ENCODE measurements at regions not wholly inside any gene's neighbourhood (a gene's known extent, or its start where the extent isn't known, plus 50 kb on each side); places are given as distances from the start of the nearest gene placed in this dataset.
A peak's percentile ranks its signal among the peaks of the same experiment; 100 is the strongest.

GRCh38 chr18:28766027-28766426 lies 589.1 kb upstream of the CDH2 start:
- Histone ChIP-seq H4K20me1 (ENCODE audit: control insufficient read depth, extremely low read depth, insufficient read depth, low read length) (no peaks in the 10 kb centered on the region), H3K36me3 (ENCODE audit: control insufficient read depth, insufficient read depth, low read length) (no peaks in the 10 kb centered on the region), H3K4me2 (ENCODE audit: extremely low read depth, insufficient read depth, low read length) (no peak overlapping the region), H3K79me2 (ENCODE audit: control insufficient read depth, insufficient read depth, low read length) (no peaks in the 10 kb centered on the region), H3K27me3 (ENCODE audit: control insufficient read depth, insufficient read depth, low read length) (no peaks in the 10 kb centered on the region), H3K9ac (ENCODE audit: insufficient read depth, low read length) (no peak overlapping the region), H3K9me3 (ENCODE audit: control insufficient read depth, insufficient read depth, low read depth, low read length) (no peaks in the 10 kb centered on the region), H2AFZ (ENCODE audit: low read length) (no peak overlapping the region), H3K27ac (ENCODE audit: insufficient read depth, low read length) (no peak overlapping the region), H3K4me3 (replicated peaks in 1 of 4; ENCODE audit: control extremely low read depth in 1 of 4, insufficient read depth in 1 of 4, low read depth in 3 of 4, low read length in 4 of 4) (no peak overlapping the region), H3K4me1 (ENCODE audit: control insufficient read depth, extremely low read depth, insufficient read depth, low read length) (no peaks in the 10 kb centered on the region)
- no peak for TF ChIP-seq EZH2 (IDR thresholded peaks at IDR 0.05; ENCODE audit: low read length, missing control alignments)
- TF ChIP-seq, protein P1, sequence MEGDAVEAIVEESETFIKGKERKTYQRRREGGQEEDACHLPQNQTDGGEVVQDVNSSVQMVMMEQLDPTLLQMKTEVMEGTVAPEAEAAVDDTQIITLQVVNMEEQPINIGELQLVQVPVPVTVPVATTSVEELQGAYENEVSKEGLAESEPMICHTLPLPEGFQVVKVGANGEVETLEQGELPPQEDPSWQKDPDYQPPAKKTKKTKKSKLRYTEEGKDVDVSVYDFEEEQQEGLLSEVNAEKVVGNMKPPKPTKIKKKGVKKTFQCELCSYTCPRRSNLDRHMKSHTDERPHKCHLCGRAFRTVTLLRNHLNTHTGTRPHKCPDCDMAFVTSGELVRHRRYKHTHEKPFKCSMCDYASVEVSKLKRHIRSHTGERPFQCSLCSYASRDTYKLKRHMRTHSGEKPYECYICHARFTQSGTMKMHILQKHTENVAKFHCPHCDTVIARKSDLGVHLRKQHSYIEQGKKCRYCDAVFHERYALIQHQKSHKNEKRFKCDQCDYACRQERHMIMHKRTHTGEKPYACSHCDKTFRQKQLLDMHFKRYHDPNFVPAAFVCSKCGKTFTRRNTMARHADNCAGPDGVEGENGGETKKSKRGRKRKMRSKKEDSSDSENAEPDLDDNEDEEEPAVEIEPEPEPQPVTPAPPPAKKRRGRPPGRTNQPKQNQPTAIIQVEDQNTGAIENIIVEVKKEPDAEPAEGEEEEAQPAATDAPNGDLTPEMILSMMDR (conservative IDR thresholded peaks at IDR 0.05 in 1 of 2, IDR thresholded peaks at IDR 0.05 in 1 of 2; ENCODE audit: low read depth in 1 of 2, low read length in 2 of 2): no peak
- DNase-seq (ENCODE audit: low read depth in 2 of 2): peak in 1 of 2 donors; percentile 44

DNA sequence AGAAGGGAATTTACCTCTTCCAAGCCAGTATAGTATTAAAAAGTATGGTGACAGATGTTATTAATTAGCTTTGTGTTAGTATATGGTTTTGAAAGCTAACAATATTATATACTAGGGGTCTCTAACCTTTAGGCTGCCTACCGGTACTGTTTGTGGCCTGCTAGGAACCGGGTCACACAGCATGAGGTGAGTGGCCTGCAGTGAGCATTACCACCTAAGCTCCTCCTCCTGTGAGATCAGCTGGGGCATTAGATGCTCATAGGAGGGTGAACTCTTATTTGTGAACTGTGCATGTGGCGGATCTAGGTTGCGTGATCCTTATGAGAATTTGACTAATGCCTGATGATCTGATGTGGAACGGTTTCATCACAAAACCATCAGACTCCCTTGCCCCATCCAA lies 583.4 kb upstream of the CDH2 start:
- Histone ChIP-seq H3K9me3 (ENCODE audit: control insufficient read depth, insufficient read depth, low read depth, low read length) (no peaks in the 10 kb centered on the region), H3K27ac (ENCODE audit: insufficient read depth, low read length) (no peak overlapping the region), H4K20me1 (ENCODE audit: control insufficient read depth, extremely low read depth, insufficient read depth, low read length) (no peaks in the 10 kb centered on the region), H3K4me1 (ENCODE audit: control insufficient read depth, extremely low read depth, insufficient read depth, low read length) (no peaks in the 10 kb centered on the region), H3K79me2 (ENCODE audit: control insufficient read depth, insufficient read depth, low read length) (no peaks in the 10 kb centered on the region), H3K4me3 (replicated peaks in 1 of 4; ENCODE audit: control extremely low read depth in 1 of 4, insufficient read depth in 1 of 4, low read depth in 3 of 4, low read length in 4 of 4) (no peak overlapping the region), H3K27me3 (ENCODE audit: control insufficient read depth, insufficient read depth, low read length) (no peaks in the 10 kb centered on the region), H3K4me2 (ENCODE audit: extremely low read depth, insufficient read depth, low read length) (no peak overlapping the region), H2AFZ (ENCODE audit: low read length) (no peak overlapping the region), H3K36me3 (ENCODE audit: control insufficient read depth, insufficient read depth, low read length) (no peaks in the 10 kb centered on the region), H3K9ac (ENCODE audit: insufficient read depth, low read length) (no peak overlapping the region)
- no peak for TF ChIP-seq EZH2 (IDR thresholded peaks at IDR 0.05; ENCODE audit: low read length, missing control alignments)
- TF ChIP-seq, protein P1 (conservative IDR thresholded peaks at IDR 0.05 in 1 of 2, IDR thresholded peaks at IDR 0.05 in 1 of 2; ENCODE audit: low read depth in 1 of 2, low read length in 2 of 2): no peak
- DNase-seq (ENCODE audit: low read depth in 2 of 2): no peak

GRCh38 chr18:28757466-28758008 lies 580.6 kb upstream of the CDH2 start:
- Histone ChIP-seq H3K4me2 (ENCODE audit: extremely low read depth, insufficient read depth, low read length) (no peak overlapping the region), H3K27ac (ENCODE audit: insufficient read depth, low read length) (no peak overlapping the region), H2AFZ (ENCODE audit: low read length) (no peak overlapping the region), H3K27me3 (ENCODE audit: control insufficient read depth, insufficient read depth, low read length) (no peaks in the 10 kb centered on the region), H3K79me2 (ENCODE audit: control insufficient read depth, insufficient read depth, low read length) (no peaks in the 10 kb centered on the region), H3K9ac (ENCODE audit: insufficient read depth, low read length) (no peak overlapping the region), H3K36me3 (ENCODE audit: control insufficient read depth, insufficient read depth, low read length) (no peaks in the 10 kb centered on the region), H3K4me3 (replicated peaks in 1 of 4; ENCODE audit: control extremely low read depth in 1 of 4, insufficient read depth in 1 of 4, low read depth in 3 of 4, low read length in 4 of 4) (no peak overlapping the region), H3K9me3 (ENCODE audit: control insufficient read depth, insufficient read depth, low read depth, low read length) (no peaks in the 10 kb centered on the region), H3K4me1 (ENCODE audit: control insufficient read depth, extremely low read depth, insufficient read depth, low read length) (no peaks in the 10 kb centered on the region), H4K20me1 (ENCODE audit: control insufficient read depth, extremely low read depth, insufficient read depth, low read length) (no peaks in the 10 kb centered on the region)
- no peak for DNase-seq (ENCODE audit: low read depth in 2 of 2)
- TF ChIP-seq, protein P1 (conservative IDR thresholded peaks at IDR 0.05 in 1 of 2, IDR thresholded peaks at IDR 0.05 in 1 of 2; ENCODE audit: low read depth in 1 of 2, low read length in 2 of 2): no peak
- no peak for TF ChIP-seq EZH2 (IDR thresholded peaks at IDR 0.05; ENCODE audit: low read length, missing control alignments)

Data from fibroblast of lung (primary cell).